ENCODE measurements at regions not wholly inside any gene's neighbourhood (a gene's known extent, or its start where the extent isn't known, plus 50 kb on each side); places are given as distances from the start of the nearest gene placed in this dataset.

- Histone ChIP-seq H3K9me3 (ENCODE audit: control insufficient read depth in 1 of 2, insufficient read depth in 1 of 2, low read depth in 1 of 2, low read length in 2 of 2) (peaks cover 8 to 9% of the 10 kb centered on the region in 2 experiments; a peak in 2 of 4 replicates), H2AFZ (ENCODE audit: low read depth, low read length, poor library complexity, severe bottlenecking) (no peak overlapping the region), H3K9me2 (ENCODE audit: insufficient read depth) (no peaks in the 10 kb centered on the region), H3K4me1 (ENCODE audit: control insufficient read depth in 1 of 2, insufficient read depth in 2 of 2, low read length in 2 of 2) (no peaks in the 10 kb centered on the region), H3K36me3 (ENCODE audit: control insufficient read depth in 1 of 2, insufficient read depth in 2 of 2, low read length in 2 of 2) (no peaks in the 10 kb centered on the region), H3K9ac (ENCODE audit: low read length) (no peak overlapping the region), H4K20me1 (ENCODE audit: insufficient read depth) (no peaks in the 10 kb centered on the region), H3K27ac (ENCODE audit: low read depth, low read length) (no peak overlapping the region), H3K79me2 (ENCODE audit: insufficient read depth, low read length) (no peaks in the 10 kb centered on the region), H3K4me3 (replicated peaks in 1 of 2; ENCODE audit: low read depth in 1 of 2, low read length in 2 of 2) (no peak overlapping the region), H3K27me3 (ENCODE audit: insufficient read depth, low read length) (no peaks in the 10 kb centered on the region), H3K4me2 (ENCODE audit: low read length) (no peak overlapping the region)
- BruUV-seq (replicated peaks) = no TSS peak
- ChIA-PET POLR2A (no interaction called here), RAD21 (ENCODE audit: low non-redundant PET in 1 of 2, low total read pairs in 2 of 2, uncharacterized antibody in 2 of 2, unreplicated experiment in 2 of 2) (no interaction called here), CTCF (no interaction called here)
- TF ChIP-seq, protein P1, sequence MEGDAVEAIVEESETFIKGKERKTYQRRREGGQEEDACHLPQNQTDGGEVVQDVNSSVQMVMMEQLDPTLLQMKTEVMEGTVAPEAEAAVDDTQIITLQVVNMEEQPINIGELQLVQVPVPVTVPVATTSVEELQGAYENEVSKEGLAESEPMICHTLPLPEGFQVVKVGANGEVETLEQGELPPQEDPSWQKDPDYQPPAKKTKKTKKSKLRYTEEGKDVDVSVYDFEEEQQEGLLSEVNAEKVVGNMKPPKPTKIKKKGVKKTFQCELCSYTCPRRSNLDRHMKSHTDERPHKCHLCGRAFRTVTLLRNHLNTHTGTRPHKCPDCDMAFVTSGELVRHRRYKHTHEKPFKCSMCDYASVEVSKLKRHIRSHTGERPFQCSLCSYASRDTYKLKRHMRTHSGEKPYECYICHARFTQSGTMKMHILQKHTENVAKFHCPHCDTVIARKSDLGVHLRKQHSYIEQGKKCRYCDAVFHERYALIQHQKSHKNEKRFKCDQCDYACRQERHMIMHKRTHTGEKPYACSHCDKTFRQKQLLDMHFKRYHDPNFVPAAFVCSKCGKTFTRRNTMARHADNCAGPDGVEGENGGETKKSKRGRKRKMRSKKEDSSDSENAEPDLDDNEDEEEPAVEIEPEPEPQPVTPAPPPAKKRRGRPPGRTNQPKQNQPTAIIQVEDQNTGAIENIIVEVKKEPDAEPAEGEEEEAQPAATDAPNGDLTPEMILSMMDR (IDR thresholded peaks at IDR 0.05 in 2 of 3, conservative IDR thresholded peaks at IDR 0.05 in 1 of 3; ENCODE audit: borderline replicate concordance in 1 of 3, insufficient read depth in 1 of 3, low read depth in 2 of 3, low read length in 2 of 3) = no peak
- TF ChIP-seq YY1 (IDR thresholded peaks at IDR 0.05; ENCODE audit: extremely low read depth, insufficient replicate concordance, low read depth, low read length) (no peak), POLR2A (IDR thresholded peaks at IDR 0.05; ENCODE audit: borderline replicate concordance, extremely low read depth, insufficient read depth, insufficient read length) (no peak), RAD21 (IDR thresholded peaks at IDR 0.05; ENCODE audit: low read depth) (no peak), JUND (IDR thresholded peaks at IDR 0.05) (no peak)
- DNase-seq (ENCODE audit: low read depth, low spot score) (no peak), ATAC-seq (no peak)
- intact Hi-C loops (cut with micrococcal nuclease) = no loop called here
Observed at GRCh38 chr2:166803373-166804000, 84.8 kb upstream of the XIRP2 start.

GRCh38 chr2:166802475-166802874, 85.8 kb upstream of the XIRP2 start:
- ChIA-PET RAD21 (ENCODE audit: low non-redundant PET in 1 of 2, low total read pairs in 2 of 2, uncharacterized antibody in 2 of 2, unreplicated experiment in 2 of 2) (no interaction called here), CTCF (no interaction called here), POLR2A (no interaction called here)
- H3K27me3 ChIP-seq (ENCODE audit: insufficient read depth, low read length) = no peaks in the 10 kb centered on the region
- no TSS peak for BruUV-seq (replicated peaks)
- intact Hi-C loops (cut with micrococcal nuclease) = no loop called here
- H3K4me1 ChIP-seq (ENCODE audit: control insufficient read depth in 1 of 2, insufficient read depth in 2 of 2, low read length in 2 of 2) = no peaks in the 10 kb centered on the region
- no peak overlapping the region for H3K4me2 ChIP-seq (ENCODE audit: low read length)
- H3K9me3 ChIP-seq (ENCODE audit: control insufficient read depth in 1 of 2, insufficient read depth in 1 of 2, low read depth in 1 of 2, low read length in 2 of 2) = peaks cover 2 to 9% of the 10 kb centered on the region in 2 experiments; a peak in 2 of 4 replicates
- no peaks in the 10 kb centered on the region for H3K79me2 ChIP-seq (ENCODE audit: insufficient read depth, low read length)
- H2AFZ ChIP-seq (ENCODE audit: low read depth, low read length, poor library complexity, severe bottlenecking) = no peak overlapping the region
- H4K20me1 ChIP-seq (ENCODE audit: insufficient read depth) = no peaks in the 10 kb centered on the region
- no peak overlapping the region for H3K27ac ChIP-seq (ENCODE audit: low read depth, low read length)
- DNase-seq (ENCODE audit: low read depth, low spot score) (no peak), ATAC-seq (no peak)
- H3K4me3 ChIP-seq (replicated peaks in 1 of 2; ENCODE audit: low read depth in 1 of 2, low read length in 2 of 2) = no peak overlapping the region
- no peaks in the 10 kb centered on the region for H3K36me3 ChIP-seq (ENCODE audit: control insufficient read depth in 1 of 2, insufficient read depth in 2 of 2, low read length in 2 of 2)
- no peak overlapping the region for H3K9ac ChIP-seq (ENCODE audit: low read length)
- TF ChIP-seq MAX (IDR thresholded peaks at IDR 0.05) (no peak), ZNF274 (IDR thresholded peaks at IDR 0.05; ENCODE audit: low read depth, low read length) (no peak), EZH2 (IDR thresholded peaks at IDR 0.05) (no peak), CEBPB (IDR thresholded peaks at IDR 0.05; ENCODE audit: low read depth) (no peak), RAD21 (IDR thresholded peaks at IDR 0.05; ENCODE audit: low read depth) (no peak), FOSL1 (IDR thresholded peaks at IDR 0.05; ENCODE audit: low read depth) (no peak), EZH2phosphoT487 (IDR thresholded peaks at IDR 0.05; ENCODE audit: borderline replicate concordance) (no peak), ZFX (IDR thresholded peaks at IDR 0.05) (no peak), POLR2AphosphoS5 (IDR thresholded peaks at IDR 0.05; ENCODE audit: low read depth, low read length) (no peak), TCF7L2 (IDR thresholded peaks at IDR 0.05; ENCODE audit: borderline replicate concordance, extremely low read depth, insufficient read depth, insufficient read length) (no peak)
- TF ChIP-seq, protein P1 (IDR thresholded peaks at IDR 0.05 in 2 of 3, conservative IDR thresholded peaks at IDR 0.05 in 1 of 3; ENCODE audit: borderline replicate concordance in 1 of 3, insufficient read depth in 1 of 3, low read depth in 2 of 3, low read length in 2 of 3) = no peak
- no peaks in the 10 kb centered on the region for H3K9me2 ChIP-seq (ENCODE audit: insufficient read depth)
